ENCODE measurements at regions not wholly inside any gene's neighbourhood (a gene's known extent, or its start where the extent isn't known, plus 50 kb on each side); places are given as distances from the start of the nearest gene placed in this dataset.

DNA sequence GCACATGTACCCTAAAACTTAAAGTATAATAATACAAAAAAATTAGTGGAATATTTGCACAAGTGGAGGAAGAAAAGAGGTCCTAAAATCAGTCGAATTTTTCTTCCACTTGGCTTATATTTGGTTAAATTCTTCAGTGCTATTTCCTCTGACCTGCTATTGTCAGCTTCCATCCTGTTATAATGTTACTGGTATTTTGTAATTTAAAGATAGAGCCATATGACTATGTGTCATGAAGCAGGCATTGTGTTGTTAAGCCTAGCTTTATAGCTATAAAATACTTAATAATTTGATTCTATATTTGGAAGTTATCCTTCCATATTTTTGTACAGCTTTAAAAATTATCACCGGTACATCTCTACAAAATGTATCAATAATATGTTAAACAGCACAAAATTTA, 455.9 kb upstream of the MARCKS start:
- TF ChIP-seq HOXB13 (CRISPR knock-in tag; IDR thresholded peaks at IDR 0.05; ENCODE audit: low read depth) (no peak), RNF2 (IDR thresholded peaks at IDR 0.05; ENCODE audit: borderline replicate concordance, low read depth) (no peak), MAZ (IDR thresholded peaks at IDR 0.05; ENCODE audit: borderline replicate concordance, low read depth, low read length) (no peak), POLR2A (IDR thresholded peaks at IDR 0.05; ENCODE audit: low read length) (no peak)
- TF ChIP-seq, protein P1, sequence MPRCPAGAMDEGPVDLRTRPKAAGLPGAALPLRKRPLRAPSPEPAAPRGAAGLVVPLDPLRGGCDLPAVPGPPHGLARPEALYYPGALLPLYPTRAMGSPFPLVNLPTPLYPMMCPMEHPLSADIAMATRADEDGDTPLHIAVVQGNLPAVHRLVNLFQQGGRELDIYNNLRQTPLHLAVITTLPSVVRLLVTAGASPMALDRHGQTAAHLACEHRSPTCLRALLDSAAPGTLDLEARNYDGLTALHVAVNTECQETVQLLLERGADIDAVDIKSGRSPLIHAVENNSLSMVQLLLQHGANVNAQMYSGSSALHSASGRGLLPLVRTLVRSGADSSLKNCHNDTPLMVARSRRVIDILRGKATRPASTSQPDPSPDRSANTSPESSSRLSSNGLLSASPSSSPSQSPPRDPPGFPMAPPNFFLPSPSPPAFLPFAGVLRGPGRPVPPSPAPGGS (IDR thresholded peaks at IDR 0.05), result no peak

All from A549 (cell line).